OCI-LY3 (cell line): ENCODE measurements at regions not wholly inside any gene's neighbourhood (a gene's known extent, or its start where the extent isn't known, plus 50 kb on each side); places are given as distances from the start of the nearest gene placed in this dataset.

ENCODE experiments used
- EZH2phosphoT487 ChIP-seq: fragments of 200-600 bp; shearing (Covaris generic); IDR thresholded peaks from 2 replicates; pipeline ENCODE4 v1.6.1; 2018; ENCODE audit warnings: antibody characterized with exemption, mixed run types, low read depth
- TF ChIP-seq, protein P1 (sequence below): fragments of 200-600, 300-600 bp; sonication (generic); IDR thresholded peaks from 2 replicates; pipeline ENCODE4 v1.5.1; 2014; ENCODE audit warnings: antibody characterized with exemption, low read length, low read depth

DNA sequence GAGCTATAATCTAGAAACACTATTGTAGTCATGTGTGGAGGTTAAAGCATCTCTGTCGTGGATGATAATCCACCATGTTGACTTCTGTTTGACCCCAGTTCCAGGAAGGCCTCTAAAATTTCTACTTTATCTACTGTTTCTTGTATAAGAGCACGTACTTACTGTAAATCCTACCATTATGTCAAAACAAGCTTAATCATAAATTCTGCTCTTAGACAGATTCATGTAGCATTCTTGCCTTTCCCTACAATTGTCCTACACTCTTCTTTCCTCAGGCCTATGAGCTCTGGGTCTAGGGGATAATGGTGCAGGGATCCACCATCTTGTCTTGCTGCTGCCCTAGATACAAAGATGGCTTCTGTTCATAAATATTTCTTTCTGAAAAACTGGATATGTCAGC, 2594.3 kb downstream of the ARAP2 start:
- TF ChIP-seq, protein P1, sequence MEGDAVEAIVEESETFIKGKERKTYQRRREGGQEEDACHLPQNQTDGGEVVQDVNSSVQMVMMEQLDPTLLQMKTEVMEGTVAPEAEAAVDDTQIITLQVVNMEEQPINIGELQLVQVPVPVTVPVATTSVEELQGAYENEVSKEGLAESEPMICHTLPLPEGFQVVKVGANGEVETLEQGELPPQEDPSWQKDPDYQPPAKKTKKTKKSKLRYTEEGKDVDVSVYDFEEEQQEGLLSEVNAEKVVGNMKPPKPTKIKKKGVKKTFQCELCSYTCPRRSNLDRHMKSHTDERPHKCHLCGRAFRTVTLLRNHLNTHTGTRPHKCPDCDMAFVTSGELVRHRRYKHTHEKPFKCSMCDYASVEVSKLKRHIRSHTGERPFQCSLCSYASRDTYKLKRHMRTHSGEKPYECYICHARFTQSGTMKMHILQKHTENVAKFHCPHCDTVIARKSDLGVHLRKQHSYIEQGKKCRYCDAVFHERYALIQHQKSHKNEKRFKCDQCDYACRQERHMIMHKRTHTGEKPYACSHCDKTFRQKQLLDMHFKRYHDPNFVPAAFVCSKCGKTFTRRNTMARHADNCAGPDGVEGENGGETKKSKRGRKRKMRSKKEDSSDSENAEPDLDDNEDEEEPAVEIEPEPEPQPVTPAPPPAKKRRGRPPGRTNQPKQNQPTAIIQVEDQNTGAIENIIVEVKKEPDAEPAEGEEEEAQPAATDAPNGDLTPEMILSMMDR = no peak
- TF ChIP-seq EZH2phosphoT487 = no peak
